Transverse colon (tissue), 3 donors: ENCODE measurements at regions not wholly inside any gene's neighbourhood (a gene's known extent, or its start where the extent isn't known, plus 50 kb on each side); places are given as distances from the start of the nearest gene placed in this dataset.

ENCODE experiments used
- EP300 ChIP-seq: sonication (generic); formaldehyde crosslinking; IDR thresholded peaks from one replicate; pipeline ENCODE4 v1.6.1; 2017; ENCODE audit warnings: antibody characterized with exemption, low read depth
- POLR2A ChIP-seq: fragments of 450-650 bp; IDR thresholded peaks from one replicate; pipeline ENCODE4 v1.6.1; 2016; ENCODE audit warnings: antibody characterized with exemption, mild to moderate bottlenecking, moderate library complexity
- TF ChIP-seq, protein P1 (sequence below), 5 experiments: fragments of 200-600 bp in 3 of 5; fragments of 450-650 bp in 2 of 5; sonication (generic) in 3 of 5; IDR thresholded peaks; 1 replicate in 2 of 5; 2 replicates in 3 of 5; pipeline ENCODE4 v1.5.1; 2016 to 2017; ENCODE audit warnings: antibody characterized with exemption in 5 of 5, inconsistent platforms in 3 of 5, mild to moderate bottlenecking in 2 of 5, moderate library complexity in 1 of 5

DNA sequence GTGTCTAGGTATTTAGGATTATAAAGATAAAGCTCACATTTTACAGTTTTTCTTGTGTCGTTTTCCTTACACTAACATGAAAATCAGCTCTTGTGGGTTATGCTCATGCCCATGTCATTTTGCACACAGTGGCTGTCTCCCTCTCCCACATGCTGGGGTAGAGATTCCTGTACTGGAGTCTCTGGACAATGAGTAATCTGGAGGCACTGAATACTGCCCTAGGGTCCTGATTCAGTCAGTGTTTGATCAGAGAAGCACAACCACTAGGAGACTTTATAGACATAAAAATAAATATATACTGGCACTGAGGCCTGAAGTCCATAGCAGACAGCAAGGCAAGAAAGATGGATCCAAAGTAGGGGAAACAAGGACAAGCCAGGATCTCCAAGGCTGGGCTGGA, 1008.8 kb downstream of the KCNMA1 start:
- TF ChIP-seq EP300 = no peak
- TF ChIP-seq, protein P1, sequence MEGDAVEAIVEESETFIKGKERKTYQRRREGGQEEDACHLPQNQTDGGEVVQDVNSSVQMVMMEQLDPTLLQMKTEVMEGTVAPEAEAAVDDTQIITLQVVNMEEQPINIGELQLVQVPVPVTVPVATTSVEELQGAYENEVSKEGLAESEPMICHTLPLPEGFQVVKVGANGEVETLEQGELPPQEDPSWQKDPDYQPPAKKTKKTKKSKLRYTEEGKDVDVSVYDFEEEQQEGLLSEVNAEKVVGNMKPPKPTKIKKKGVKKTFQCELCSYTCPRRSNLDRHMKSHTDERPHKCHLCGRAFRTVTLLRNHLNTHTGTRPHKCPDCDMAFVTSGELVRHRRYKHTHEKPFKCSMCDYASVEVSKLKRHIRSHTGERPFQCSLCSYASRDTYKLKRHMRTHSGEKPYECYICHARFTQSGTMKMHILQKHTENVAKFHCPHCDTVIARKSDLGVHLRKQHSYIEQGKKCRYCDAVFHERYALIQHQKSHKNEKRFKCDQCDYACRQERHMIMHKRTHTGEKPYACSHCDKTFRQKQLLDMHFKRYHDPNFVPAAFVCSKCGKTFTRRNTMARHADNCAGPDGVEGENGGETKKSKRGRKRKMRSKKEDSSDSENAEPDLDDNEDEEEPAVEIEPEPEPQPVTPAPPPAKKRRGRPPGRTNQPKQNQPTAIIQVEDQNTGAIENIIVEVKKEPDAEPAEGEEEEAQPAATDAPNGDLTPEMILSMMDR (IDR thresholded peaks at IDR 0.05) = no peak
- TF ChIP-seq POLR2A = no peak
